T-helper 17 cell (primary cell): ENCODE measurements at regions not wholly inside any gene's neighbourhood (a gene's known extent, or its start where the extent isn't known, plus 50 kb on each side); places are given as distances from the start of the nearest gene placed in this dataset.
"Not testable (repeated sequence)": the region's sequence is repeated elsewhere in the genome, so short reads cannot be mapped to it uniquely, and the experiment has no call there.

Source experiments
- ATAC-seq: fragments of 150-1000 bp; cut with Tn5 transposase; 2 replicates; pipeline ENCODE4 v1.10.0; 2021; ENCODE audit warnings: mild to moderate bottlenecking, moderate library complexity
- DNase-seq, 3 donors: peaks; one replicate each; pipeline versions ENCODE4 v3.0.0 to v3.0.0-alpha.2; 2020 to 2021
- H3K9me3 ChIP-seq: one replicate; pipeline ENCODE4 v1.7.0; 2013; ENCODE audit warnings: low read length, mild to moderate bottlenecking; ENCODE audit not compliant: control insufficient read depth, poor library complexity, severe bottlenecking
- H3K27ac Mint-ChIP-seq: one replicate; pipeline ENCODE4 v1.8.0; 2022; ENCODE audit warnings: mild to moderate bottlenecking, moderate library complexity, mixed read lengths
- H3K27me3 Mint-ChIP-seq: one replicate; pipeline ENCODE4 v1.8.0; 2022; ENCODE audit warnings: mixed read lengths
- H3K36me3 Mint-ChIP-seq: one replicate; pipeline ENCODE4 v1.8.0; 2022; ENCODE audit warnings: low read depth, mixed read lengths
- H3K4me1 Mint-ChIP-seq: one replicate; pipeline ENCODE4 v1.8.0; 2022; ENCODE audit warnings: mild to moderate bottlenecking, mixed read lengths
- H3K4me3 Mint-ChIP-seq: one replicate; pipeline ENCODE4 v1.8.0; 2022; ENCODE audit warnings: mild to moderate bottlenecking, moderate library complexity, mixed read lengths

DNA sequence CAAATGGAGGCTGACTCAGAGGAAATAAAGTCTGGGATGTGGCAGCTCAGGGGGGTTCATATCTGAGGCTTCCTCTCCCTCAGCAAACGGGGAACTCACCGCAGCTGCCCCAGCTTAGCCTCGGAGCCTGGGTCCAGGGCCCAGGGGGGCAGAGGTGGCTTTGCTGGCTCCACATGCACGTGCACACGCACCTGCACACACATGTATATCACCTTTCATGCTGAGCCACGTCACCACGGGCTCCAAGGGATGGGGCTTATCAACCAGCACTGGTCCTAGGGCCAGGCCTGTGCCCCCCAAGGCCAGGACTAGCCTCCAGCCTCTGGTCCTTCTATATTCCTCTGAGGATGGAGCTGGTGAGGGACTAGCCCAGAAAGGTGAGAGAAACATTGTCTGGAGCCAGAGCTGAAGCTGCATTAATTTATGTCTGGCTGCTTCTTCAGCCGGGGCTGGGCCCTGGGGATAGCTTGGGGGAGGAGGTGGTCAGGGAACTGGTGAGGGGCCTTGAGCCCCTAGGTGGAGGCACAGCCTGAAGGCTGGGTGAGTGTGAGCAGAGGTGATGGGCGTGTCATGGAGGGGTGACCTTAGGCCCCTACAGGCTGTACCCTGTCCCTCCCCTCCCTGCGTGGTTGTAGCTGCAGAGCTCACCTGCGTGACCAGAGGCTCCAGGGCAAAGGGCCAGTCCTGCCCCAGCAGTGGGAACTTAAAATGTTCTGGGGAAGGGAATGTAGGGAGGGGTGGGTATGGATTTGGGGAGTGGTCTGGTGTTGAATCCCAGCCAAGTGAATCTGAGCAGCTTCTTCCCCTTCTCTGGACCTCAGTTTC lies 520.8 kb downstream of the PTPRU start:
- Mint-ChIP-seq H3K36me3 (no peaks in the 10 kb centered on the region), H3K4me3 (no peak overlapping the region), H3K4me1 (no peaks in the 10 kb centered on the region), H3K27me3 (peaks cover 40% of the 10 kb centered on the region), H3K27ac (no peak overlapping the region)
- DNase-seq, result no peak
- ATAC-seq, result no peak
- no peaks in the 10 kb centered on the region for H3K9me3 ChIP-seq

DNA sequence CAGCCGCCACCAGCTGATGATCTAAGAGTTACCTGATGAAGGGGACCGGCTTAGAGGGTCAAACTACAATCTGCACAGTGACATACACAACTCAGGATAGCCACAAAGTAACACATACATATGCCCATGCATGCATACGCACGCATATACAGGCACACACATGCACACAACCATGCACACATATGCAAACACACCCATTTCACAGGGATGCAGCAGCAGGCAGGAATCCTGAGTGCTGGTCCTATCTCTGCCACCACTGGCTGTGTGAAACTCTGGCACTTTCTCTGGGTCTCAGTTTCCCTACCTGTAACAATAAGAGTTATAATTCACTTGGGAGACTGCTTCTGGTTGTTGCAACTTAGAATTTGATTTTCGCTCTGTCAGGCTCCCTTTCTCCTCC lies 520.2 kb downstream of the PTPRU start:
- H3K4me3 Mint-ChIP-seq, result no peak overlapping the region
- no peaks in the 10 kb centered on the region for H3K9me3 ChIP-seq
- ATAC-seq (no peak), DNase-seq (no peak)
- H3K4me1 Mint-ChIP-seq, result no peaks in the 10 kb centered on the region
- no peak overlapping the region for H3K27ac Mint-ChIP-seq
- peaks cover 38% of the 10 kb centered on the region for H3K27me3 Mint-ChIP-seq
- H3K36me3 Mint-ChIP-seq, result no peaks in the 10 kb centered on the region

GRCh38 chr1:29756085-29756484 lies 519.8 kb downstream of the PTPRU start:
- Mint-ChIP-seq H3K27me3 (peaks cover 40% of the 10 kb centered on the region), H3K36me3 (no peaks in the 10 kb centered on the region), H3K27ac (no peak overlapping the region), H3K4me1 (no peaks in the 10 kb centered on the region), H3K4me3 (no peak overlapping the region)
- ATAC-seq (no peak), DNase-seq (no peak)
- H3K9me3 ChIP-seq, result no peaks in the 10 kb centered on the region

DNA sequence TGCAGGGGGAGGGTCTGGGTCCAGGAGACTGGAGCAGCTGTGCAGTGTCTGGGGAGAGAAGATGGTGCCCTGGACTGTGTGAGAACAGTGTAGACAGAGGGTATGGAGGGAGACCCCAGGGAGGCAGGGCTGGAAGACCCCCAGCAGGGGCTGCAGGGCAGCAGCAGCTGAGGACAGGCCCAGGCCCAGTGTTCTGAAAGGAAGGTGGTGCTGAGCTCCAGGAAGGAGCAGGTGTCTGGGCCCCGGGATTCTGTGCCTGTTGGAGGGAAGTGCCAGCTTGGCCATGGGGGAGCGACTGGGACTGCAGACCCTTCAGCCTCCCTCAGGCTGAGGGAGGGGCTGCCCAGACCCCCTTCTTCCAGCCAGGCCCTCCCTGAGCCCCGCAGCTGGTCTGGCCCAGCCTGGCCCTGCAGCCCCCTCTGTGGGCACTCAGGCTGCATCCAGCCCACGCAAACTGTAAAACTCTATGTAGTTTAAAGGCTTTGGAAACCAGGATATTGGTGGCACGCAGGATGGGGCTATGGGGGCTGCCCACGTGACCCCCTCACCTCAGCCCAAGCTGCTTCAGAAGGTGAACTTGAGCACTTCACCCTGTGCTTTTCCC lies 519.2 kb downstream of the PTPRU start:
- H3K9me3 ChIP-seq, DNase-seq, H3K27ac Mint-ChIP-seq, ATAC-seq, H3K36me3 Mint-ChIP-seq, H3K4me1 Mint-ChIP-seq, H3K4me3 Mint-ChIP-seq: not testable (repeated sequence)
- H3K27me3 Mint-ChIP-seq, result peaks cover 40% of the 10 kb centered on the region

DNA sequence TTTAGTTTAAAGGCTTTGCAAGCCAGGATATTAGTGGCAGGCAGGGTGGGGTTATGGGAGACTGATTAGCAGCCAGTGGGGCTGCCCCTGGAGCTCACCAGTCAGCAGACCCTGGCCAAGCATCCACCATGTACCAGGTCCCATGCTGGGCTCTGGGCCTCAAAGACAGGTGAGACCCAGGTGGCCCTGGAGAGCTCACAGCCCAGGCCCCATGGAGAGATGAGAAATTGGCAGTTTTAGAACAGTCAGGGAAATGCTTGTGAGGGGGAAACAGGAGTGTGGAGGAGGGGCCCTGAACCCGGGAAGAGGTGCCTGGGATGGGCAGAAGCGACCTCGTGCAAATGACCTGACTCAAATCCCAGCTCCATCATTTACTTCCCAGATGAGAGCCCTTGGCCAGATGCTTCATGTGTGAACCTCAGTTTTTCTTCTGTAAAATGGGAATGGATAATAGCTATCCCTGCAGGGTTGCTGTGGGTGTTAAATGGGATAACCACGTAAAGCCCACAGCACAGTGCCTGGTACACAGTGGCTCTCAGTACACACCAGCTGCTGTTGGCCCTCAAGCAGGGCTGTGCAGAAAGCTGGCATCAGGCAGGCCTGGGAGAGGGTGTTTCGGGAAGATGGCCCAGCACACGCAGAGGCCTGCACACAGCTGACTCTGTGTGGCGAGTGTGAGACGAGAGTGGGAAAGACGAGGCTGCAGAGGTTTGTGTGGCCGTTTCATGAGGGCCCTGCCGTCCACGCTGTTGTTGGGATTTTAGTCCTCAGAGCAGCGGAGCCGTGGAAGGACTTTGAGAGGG lies 518.5 kb downstream of the PTPRU start:
- H3K4me3 Mint-ChIP-seq, result no peak overlapping the region
- no peaks in the 10 kb centered on the region for H3K9me3 ChIP-seq
- no peaks in the 10 kb centered on the region for H3K4me1 Mint-ChIP-seq
- no peak overlapping the region for H3K27ac Mint-ChIP-seq
- H3K36me3 Mint-ChIP-seq, result no peaks in the 10 kb centered on the region
- peaks cover 44% of the 10 kb centered on the region for H3K27me3 Mint-ChIP-seq
- DNase-seq (no peak), ATAC-seq (no peak)

DNA sequence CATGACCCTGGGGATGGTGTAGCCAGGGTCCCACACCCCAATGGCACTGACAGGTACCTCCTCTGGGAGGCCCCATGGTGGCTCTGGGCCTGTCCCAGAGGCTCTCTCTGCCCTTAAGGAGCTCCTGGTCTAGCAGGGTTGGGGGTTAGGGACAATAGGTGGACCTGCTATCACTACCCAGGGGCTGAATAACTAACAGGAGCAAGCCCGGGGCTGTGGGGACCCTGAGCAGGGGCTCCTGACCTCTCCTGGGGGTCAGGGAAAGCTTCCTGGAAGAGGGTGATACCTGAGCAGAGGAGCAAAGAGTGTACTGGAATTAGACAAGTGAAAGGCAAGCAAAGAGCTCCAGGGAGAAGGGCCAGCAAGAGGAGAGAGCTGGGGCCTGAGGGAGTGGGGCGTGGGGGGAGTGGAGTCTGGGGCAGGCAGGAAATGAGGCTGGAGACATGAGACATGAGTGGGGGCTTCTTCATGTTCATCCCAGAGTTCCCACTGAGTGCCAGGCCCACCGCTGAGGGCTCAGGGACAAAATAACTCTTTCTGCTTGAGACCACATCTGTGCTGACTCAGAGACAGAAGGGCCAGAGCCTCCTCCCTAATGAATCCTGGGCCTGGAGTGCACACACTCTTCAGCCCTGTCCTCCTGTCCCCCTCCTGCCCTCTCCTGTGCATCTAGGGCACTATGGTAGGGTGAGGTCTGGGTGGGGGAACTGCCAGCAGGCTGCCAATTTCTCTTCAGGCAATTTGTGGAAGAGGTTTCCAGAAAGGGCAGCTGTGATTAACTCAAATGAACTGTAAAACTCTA lies 517.6 kb downstream of the PTPRU start:
- DNase-seq (no peak), ATAC-seq (no peak)
- H3K27ac Mint-ChIP-seq, result no peak overlapping the region
- H3K27me3 Mint-ChIP-seq, result peaks cover 44% of the 10 kb centered on the region
- H3K4me3 Mint-ChIP-seq, result no peak overlapping the region
- H3K36me3 Mint-ChIP-seq, result no peaks in the 10 kb centered on the region
- H3K4me1 Mint-ChIP-seq, result no peaks in the 10 kb centered on the region
- H3K9me3 ChIP-seq, result no peaks in the 10 kb centered on the region

- ATAC-seq (no peak), DNase-seq (no peak)
- no peaks in the 10 kb centered on the region for H3K36me3 Mint-ChIP-seq
- H3K4me1 Mint-ChIP-seq, result no peaks in the 10 kb centered on the region
- H3K27ac Mint-ChIP-seq, result no peak overlapping the region
- peaks cover 44% of the 10 kb centered on the region for H3K27me3 Mint-ChIP-seq
- H3K4me3 Mint-ChIP-seq, result no peak overlapping the region
- H3K9me3 ChIP-seq, result no peaks in the 10 kb centered on the region
Observed at GRCh38 chr1:29753244-29753643, 516.9 kb downstream of the PTPRU start.

DNA sequence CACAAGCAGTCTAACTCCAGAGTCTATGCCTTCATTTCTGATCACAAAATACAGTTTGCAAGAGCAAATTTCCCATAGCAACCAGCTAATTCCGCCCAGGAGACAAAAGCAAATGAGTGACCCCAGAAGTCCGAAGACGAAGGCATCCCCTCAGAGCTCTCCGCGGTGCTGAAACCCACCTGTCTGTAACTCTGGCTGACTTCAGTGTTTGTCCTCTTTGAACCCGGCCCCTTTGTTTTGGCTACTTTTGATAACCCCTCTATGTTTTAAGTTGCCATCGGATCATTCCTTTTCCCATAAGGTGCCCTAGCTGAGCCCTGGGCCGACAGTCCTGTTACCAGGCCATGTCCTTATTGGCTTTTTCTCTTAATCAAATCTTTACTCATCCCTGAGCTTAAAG lies 515.8 kb downstream of the PTPRU start:
- DNase-seq (no peak), ATAC-seq (no peak)
- Mint-ChIP-seq H3K27me3 (peaks cover 41% of the 10 kb centered on the region), H3K27ac (no peak overlapping the region), H3K4me3 (no peak overlapping the region), H3K36me3 (no peaks in the 10 kb centered on the region), H3K4me1 (no peaks in the 10 kb centered on the region)
- no peaks in the 10 kb centered on the region for H3K9me3 ChIP-seq

- Mint-ChIP-seq H3K36me3 (no peaks in the 10 kb centered on the region), H3K4me1 (no peaks in the 10 kb centered on the region), H3K4me3 (no peak overlapping the region), H3K27me3 (peaks cover 46% of the 10 kb centered on the region), H3K27ac (no peak overlapping the region)
- ATAC-seq (no peak), DNase-seq (no peak)
- H3K9me3 ChIP-seq, result no peaks in the 10 kb centered on the region
Observed at GRCh38 chr1:29749024-29749945, 513.0 kb downstream of the PTPRU start.

DNA sequence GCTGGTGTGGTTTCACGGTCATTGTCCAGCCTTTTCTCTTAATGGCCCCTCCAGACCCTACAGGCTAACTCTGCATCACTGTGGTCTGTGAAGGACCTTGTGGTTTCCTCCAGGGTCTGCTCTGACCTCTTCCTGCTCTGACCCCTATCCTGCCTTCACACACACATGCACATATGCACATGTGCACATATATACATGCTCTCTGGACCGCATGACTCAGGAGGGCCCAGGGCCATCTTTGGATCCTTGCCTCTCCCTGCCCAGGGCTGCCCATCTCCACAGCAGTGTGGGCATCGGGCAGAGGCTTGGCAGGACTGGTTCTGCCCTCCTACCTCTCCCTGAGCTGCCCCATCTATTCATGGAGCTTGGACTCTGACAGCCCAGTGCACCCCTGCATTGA lies 510.9 kb downstream of the PTPRU start:
- H3K4me3 Mint-ChIP-seq, result no peak overlapping the region
- ATAC-seq (no peak), DNase-seq (no peak)
- H3K36me3 Mint-ChIP-seq, result no peaks in the 10 kb centered on the region
- no peak overlapping the region for H3K27ac Mint-ChIP-seq
- H3K27me3 Mint-ChIP-seq, result peaks cover 44% of the 10 kb centered on the region
- H3K4me1 Mint-ChIP-seq, result no peaks in the 10 kb centered on the region
- no peaks in the 10 kb centered on the region for H3K9me3 ChIP-seq

GRCh38 chr1:29746076-29746665 lies 509.8 kb downstream of the PTPRU start:
- DNase-seq (no peak), ATAC-seq (no peak)
- H3K4me3 Mint-ChIP-seq, result no peak overlapping the region
- peaks cover 43% of the 10 kb centered on the region for H3K27me3 Mint-ChIP-seq
- no peak overlapping the region for H3K27ac Mint-ChIP-seq
- no peaks in the 10 kb centered on the region for H3K9me3 ChIP-seq
- no peaks in the 10 kb centered on the region for H3K4me1 Mint-ChIP-seq
- no peaks in the 10 kb centered on the region for H3K36me3 Mint-ChIP-seq
